ENCODE measurements at regions not wholly inside any gene's neighbourhood (a gene's known extent, or its start where the extent isn't known, plus 50 kb on each side); places are given as distances from the start of the nearest gene placed in this dataset.

DNA sequence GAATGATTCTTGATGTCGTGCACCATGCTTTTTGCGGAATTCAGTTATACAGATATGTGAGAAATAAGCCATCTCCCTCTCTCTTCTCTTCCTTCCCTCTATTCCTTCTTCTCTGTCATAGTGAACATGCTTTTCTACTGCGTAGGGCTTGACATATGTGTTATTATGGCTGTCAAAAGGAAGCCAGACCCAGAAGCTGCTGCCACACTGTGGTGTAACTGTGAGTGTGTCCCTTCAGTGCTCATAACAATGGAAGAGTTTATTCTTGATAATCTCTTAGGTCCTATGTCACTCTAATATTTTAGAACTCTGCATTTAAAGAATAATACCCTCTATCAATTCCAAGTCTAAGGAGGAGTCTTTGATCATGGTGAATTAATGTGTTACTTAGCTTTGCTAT is 208.9 kb upstream of the TMTC4 start:
- Histone ChIP-seq H3K4me3 (ENCODE audit: low read length) (no peak overlapping the region), H3K27me3 (ENCODE audit: control insufficient read depth, insufficient read depth) (no peaks in the 10 kb centered on the region), H3K9me3 (ENCODE audit: control insufficient read depth, low read length) (no peaks in the 10 kb centered on the region), H3K4me1 (ENCODE audit: control insufficient read depth, insufficient read depth, low read length) (no peaks in the 10 kb centered on the region), H3K27ac (ENCODE audit: low read length) (no peak overlapping the region)
- ATAC-seq (no peak), DNase-seq (no peak)
- WGBS = 64% methylated on average over 3 of the region's 3 CpGs
- intact Hi-C loops (cut with DNase I) = no loop called here

DNA sequence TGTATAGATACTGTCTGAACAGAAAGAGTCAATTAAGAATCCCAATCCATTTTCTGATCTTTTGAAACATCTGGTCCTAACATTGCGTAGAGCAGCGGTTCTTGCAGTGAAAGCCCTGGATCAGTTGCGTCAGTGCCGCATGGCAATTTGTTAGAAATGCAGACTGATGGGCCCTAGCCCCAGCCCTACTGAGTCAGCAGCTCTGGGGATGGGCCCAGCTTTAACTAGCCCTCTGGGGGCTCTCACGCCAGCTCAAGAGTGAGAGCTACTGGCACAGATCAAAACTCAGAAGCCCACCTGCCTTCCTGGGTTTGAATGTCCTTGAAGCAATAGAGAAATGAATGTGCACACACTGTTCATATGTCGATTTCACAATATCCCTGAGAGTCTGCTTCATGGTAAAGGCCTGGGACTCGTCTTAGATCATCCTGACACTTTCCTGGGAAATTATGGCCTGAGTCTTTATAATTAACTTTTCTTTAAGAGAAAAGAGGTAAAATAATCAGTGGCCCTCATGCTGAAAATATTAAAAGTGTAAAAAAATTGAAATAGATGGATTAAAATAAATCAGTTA is 206.8 kb upstream of the TMTC4 start:
- H3K4me1 ChIP-seq (ENCODE audit: control insufficient read depth, insufficient read depth, low read length) = no peaks in the 10 kb centered on the region
- DNase-seq (no peak), ATAC-seq (no peak)
- H3K27ac ChIP-seq (ENCODE audit: low read length) = no peak overlapping the region
- H3K9me3 ChIP-seq (ENCODE audit: control insufficient read depth, low read length) = no peaks in the 10 kb centered on the region
- H3K4me3 ChIP-seq (ENCODE audit: low read length) = no peak overlapping the region
- 85% methylated on average over 7 of the region's 7 CpGs for WGBS
- intact Hi-C loops (cut with DNase I) = no loop called here
- no peaks in the 10 kb centered on the region for H3K27me3 ChIP-seq (ENCODE audit: control insufficient read depth, insufficient read depth)

DNA sequence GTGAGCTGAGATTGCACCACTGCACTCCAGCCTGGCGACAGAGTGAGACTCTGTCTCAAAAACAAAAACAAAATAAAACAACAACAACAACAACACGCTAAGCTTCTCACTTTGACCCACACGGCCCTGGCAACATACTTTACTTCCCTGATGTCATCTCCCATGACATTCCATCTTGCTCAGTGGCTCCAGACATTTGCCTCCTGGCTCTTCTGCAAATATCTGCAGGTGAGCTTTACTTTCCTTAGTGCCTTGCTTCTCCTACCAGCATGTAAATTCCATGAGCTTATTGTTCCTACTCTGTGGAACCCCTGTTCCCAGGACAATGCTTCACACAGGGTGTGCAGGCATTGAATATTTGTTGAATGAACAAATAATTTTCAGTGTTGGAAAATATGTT is 205.6 kb upstream of the TMTC4 start:
- Histone ChIP-seq H3K4me1 (ENCODE audit: control insufficient read depth, insufficient read depth, low read length) (no peaks in the 10 kb centered on the region), H3K9me3 (ENCODE audit: control insufficient read depth, low read length) (no peaks in the 10 kb centered on the region), H3K27me3 (ENCODE audit: control insufficient read depth, insufficient read depth) (no peaks in the 10 kb centered on the region), H3K4me3 (ENCODE audit: low read length) (no peak overlapping the region), H3K27ac (ENCODE audit: low read length) (no peak overlapping the region)
- intact Hi-C loops (cut with DNase I) = no loop called here
- ATAC-seq = no peak
- no peak for DNase-seq
- 63% methylated on average over 3 of the region's 3 CpGs for WGBS

DNA sequence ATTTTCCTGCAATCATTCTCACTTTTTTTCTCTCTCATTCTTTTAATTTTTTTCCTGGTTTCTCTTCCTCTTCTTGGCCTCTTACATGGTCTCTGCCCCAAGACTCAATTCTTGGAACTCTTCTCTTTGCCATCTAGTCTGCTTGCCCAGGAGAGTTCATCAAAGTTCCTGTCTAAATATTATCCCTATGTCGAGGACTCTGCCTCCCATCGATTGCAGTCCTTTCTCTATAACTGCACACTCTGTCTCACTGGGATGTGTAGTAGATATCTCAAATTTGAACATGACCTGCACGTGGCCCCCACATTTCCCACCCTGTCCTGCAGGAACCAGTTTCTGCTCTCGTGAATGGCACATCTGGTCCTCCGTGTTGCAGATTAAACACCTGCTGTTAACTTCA is 204.7 kb upstream of the TMTC4 start:
- Histone ChIP-seq H3K9me3 (ENCODE audit: control insufficient read depth, low read length) (no peaks in the 10 kb centered on the region), H3K27me3 (ENCODE audit: control insufficient read depth, insufficient read depth) (no peaks in the 10 kb centered on the region), H3K4me3 (ENCODE audit: low read length) (no peak overlapping the region), H3K27ac (ENCODE audit: low read length) (no peak overlapping the region), H3K4me1 (ENCODE audit: control insufficient read depth, insufficient read depth, low read length) (no peaks in the 10 kb centered on the region)
- DNase-seq (no peak), ATAC-seq (no peak)
- WGBS = 79% methylated on average over 5 of the region's 5 CpGs
- intact Hi-C loops (cut with DNase I) = no loop called here

DNA sequence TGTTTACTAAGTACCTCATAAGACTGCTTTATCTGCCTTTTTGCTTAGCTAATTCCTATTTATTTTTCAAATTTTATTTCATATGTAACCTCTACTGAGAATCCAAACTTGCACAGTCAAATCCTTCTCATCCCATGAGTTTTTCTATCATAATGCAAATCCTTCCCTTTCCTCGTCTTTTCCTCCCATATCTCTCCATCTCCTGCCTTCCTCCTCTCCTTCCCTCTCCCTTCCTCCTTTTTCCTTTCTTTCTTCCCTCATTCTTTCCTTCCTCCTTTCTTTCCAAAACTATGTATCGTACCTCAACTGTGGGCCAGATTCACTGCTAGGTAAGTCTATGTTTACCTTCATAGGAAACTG is 201.4 kb upstream of the TMTC4 start:
- H3K27me3 ChIP-seq (ENCODE audit: control insufficient read depth, insufficient read depth) = no peaks in the 10 kb centered on the region
- intact Hi-C loops (cut with DNase I) = no loop called here
- WGBS = 75% methylated on average over 2 of the region's 2 CpGs
- H3K27ac ChIP-seq (ENCODE audit: low read length) = no peak overlapping the region
- no peaks in the 10 kb centered on the region for H3K4me1 ChIP-seq (ENCODE audit: control insufficient read depth, insufficient read depth, low read length)
- H3K4me3 ChIP-seq (ENCODE audit: low read length) = no peak overlapping the region
- ATAC-seq = no peak
- no peaks in the 10 kb centered on the region for H3K9me3 ChIP-seq (ENCODE audit: control insufficient read depth, low read length)
- DNase-seq = no peak

DNA sequence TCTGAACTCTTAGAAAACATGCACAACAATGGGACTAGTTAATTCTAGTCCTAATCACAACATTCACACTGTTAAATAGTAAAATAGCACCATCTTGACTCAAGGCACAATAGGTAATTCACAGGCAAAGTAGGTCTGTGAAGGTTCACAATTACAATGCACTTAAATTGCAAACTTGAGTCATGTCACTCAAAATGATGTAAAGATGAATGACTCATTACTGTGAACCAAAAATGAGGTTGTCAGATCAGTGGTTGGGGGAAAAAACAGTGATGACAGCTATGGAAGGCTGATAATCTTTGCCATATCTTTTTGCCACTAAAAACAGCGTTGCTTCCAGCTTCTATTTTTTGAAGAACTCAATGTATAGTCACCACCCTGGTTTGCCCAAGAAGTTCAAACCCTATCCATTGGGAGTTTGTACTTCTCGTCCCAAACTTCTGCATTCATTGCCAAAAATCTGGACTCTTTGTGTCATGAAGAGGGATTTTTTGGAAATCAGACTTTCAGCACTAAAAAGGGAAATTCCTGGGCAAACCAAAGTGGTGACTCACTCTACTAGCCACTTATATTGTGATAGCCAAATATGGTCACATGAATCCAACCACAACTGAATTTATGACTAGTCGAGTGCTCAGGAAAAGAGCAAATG is 200.9 kb upstream of the TMTC4 start:
- H3K27me3 ChIP-seq (ENCODE audit: control insufficient read depth, insufficient read depth) = no peaks in the 10 kb centered on the region
- H3K4me1 ChIP-seq (ENCODE audit: control insufficient read depth, insufficient read depth, low read length) = no peaks in the 10 kb centered on the region
- 41% methylated on average over 3 of the region's 3 CpGs for WGBS
- no peak overlapping the region for H3K4me3 ChIP-seq (ENCODE audit: low read length)
- ATAC-seq (no peak), DNase-seq (no peak)
- no peaks in the 10 kb centered on the region for H3K9me3 ChIP-seq (ENCODE audit: control insufficient read depth, low read length)
- intact Hi-C loops (cut with DNase I) = no loop called here
- no peak overlapping the region for H3K27ac ChIP-seq (ENCODE audit: low read length)

DNA sequence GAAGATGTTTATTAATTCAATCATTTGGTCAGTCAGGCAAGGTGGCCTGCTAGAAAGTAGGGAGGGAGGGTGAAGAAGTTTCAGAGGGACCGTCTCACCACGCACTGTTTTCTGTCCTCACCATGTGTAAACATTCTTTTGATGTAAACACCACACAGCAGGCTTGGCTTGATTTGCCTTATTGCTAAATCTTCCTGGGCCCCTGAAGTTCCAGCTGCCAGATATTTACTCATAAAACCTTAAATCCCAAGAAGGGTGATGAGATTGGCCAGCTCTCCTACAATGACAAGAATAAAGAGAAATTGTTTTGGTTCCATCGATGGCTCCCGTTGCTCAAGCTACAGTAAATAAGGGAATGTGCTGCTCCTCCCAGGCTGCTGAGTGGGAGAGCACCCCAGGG is 198.2 kb upstream of the TMTC4 start:
- intact Hi-C loops (cut with DNase I) = no loop called here
- Histone ChIP-seq H3K27me3 (ENCODE audit: control insufficient read depth, insufficient read depth) (no peaks in the 10 kb centered on the region), H3K4me1 (ENCODE audit: control insufficient read depth, insufficient read depth, low read length) (no peaks in the 10 kb centered on the region), H3K9me3 (ENCODE audit: control insufficient read depth, low read length) (no peaks in the 10 kb centered on the region), H3K27ac (ENCODE audit: low read length) (no peak overlapping the region), H3K4me3 (ENCODE audit: low read length) (no peak overlapping the region)
- 66% methylated on average over 4 of the region's 4 CpGs for WGBS
- DNase-seq (no peak), ATAC-seq (no peak)

DNA sequence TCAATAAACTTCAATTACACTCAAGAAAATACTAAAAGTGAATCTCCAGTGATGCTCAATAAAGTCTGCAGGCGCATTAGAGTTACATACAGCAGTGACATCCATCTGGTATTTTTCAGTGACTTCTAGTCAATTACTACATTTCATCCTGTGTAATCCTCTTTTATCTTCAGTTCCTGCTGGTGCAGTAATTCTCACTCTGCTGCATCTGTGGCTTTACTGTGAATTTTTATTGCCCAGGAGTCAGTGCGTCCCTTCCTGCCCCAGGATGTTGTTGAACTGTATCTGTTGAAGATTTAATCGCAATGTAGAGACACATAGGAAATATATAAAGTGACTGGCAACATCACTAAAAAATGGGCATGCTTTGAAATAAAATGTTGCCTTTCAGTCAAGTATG is 196.3 kb upstream of the TMTC4 start:
- Histone ChIP-seq H3K27ac (ENCODE audit: low read length) (no peak overlapping the region), H3K27me3 (ENCODE audit: control insufficient read depth, insufficient read depth) (no peaks in the 10 kb centered on the region), H3K4me1 (ENCODE audit: control insufficient read depth, insufficient read depth, low read length) (no peaks in the 10 kb centered on the region), H3K4me3 (ENCODE audit: low read length) (no peak overlapping the region), H3K9me3 (ENCODE audit: control insufficient read depth, low read length) (no peaks in the 10 kb centered on the region)
- no peak for DNase-seq
- ATAC-seq = no peak
- intact Hi-C loops (cut with DNase I) = no loop called here
- WGBS = 64% methylated on average over 3 of the region's 3 CpGs

DNA sequence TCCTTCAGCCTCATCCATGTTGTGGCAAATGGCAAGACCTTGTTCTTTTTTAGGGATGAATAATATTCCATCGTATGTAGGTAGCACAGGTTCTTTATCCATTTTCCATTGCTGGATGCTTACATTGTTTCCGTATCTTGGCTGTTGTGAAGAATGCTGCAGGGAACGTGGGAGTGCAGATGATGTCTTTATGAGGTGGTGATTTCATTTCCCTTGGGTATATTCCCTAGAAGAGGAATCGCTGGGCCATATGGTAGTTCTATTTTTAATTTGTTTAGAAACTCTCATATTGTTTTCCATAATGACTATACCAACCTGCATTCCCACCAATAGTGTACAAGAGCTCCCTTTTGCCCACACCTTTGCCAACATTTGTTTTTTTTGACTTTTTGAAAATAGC is 186.3 kb upstream of the TMTC4 start:
- no peaks in the 10 kb centered on the region for H3K9me3 ChIP-seq (ENCODE audit: control insufficient read depth, low read length)
- H3K4me3 ChIP-seq (ENCODE audit: low read length) = no peak overlapping the region
- H3K27me3 ChIP-seq (ENCODE audit: control insufficient read depth, insufficient read depth) = no peaks in the 10 kb centered on the region
- 61% methylated on average over 4 of the region's 4 CpGs for WGBS
- intact Hi-C loops (cut with DNase I) = no loop called here
- H3K4me1 ChIP-seq (ENCODE audit: control insufficient read depth, insufficient read depth, low read length) = no peaks in the 10 kb centered on the region
- no peak for ATAC-seq
- H3K27ac ChIP-seq (ENCODE audit: low read length) = no peak overlapping the region
- no peak for DNase-seq

DNA sequence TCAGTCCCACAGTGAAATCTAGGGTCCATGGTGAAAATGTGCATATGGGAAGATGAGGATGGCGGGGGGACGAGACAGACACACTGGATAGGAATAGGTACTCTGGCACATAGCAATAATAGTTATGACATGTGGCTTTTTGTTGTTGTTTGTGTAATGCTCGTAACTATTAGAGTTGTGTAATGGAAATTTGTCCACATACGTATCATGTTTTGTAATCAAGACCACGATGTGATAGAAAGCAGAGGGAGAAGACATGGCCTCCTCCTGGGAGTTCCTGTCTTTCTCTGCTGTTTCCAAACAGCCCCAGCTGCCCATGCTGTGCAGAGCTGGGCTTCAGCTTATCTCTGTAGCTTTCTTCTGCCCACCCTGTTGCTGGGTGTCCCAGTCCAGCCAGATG is 185.3 kb upstream of the TMTC4 start:
- H3K27me3 ChIP-seq (ENCODE audit: control insufficient read depth, insufficient read depth) = no peaks in the 10 kb centered on the region

DNA sequence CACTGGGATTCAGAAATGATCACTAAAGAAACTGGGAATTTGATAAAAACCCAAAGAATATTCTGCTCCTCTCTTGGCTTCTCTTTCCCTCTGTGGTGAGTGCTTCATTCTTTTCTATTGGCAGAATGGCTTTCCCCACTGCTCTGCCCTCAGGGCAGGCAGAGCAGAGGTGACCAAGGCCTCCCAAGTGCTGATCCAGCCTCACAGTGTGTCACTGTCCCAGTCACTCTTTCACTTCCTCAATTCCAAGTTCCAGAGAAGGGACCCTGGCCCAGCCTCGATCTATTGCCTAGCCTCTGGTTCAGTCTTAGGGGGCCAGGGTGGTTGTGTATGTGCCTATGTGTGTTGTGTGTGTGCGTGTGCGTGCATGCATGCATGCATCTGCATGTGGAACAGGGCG is 180.6 kb upstream of the TMTC4 start:
- Histone ChIP-seq H3K4me1 (ENCODE audit: control insufficient read depth, insufficient read depth, low read length) (no peaks in the 10 kb centered on the region), H3K27me3 (ENCODE audit: control insufficient read depth, insufficient read depth) (no peaks in the 10 kb centered on the region), H3K27ac (ENCODE audit: low read length) (no peak overlapping the region), H3K4me3 (ENCODE audit: low read length) (no peak overlapping the region), H3K9me3 (ENCODE audit: control insufficient read depth, low read length) (no peaks in the 10 kb centered on the region)
- DNase-seq (no peak), ATAC-seq (no peak)
- intact Hi-C loops (cut with DNase I) = no loop called here
- 83% methylated on average over 4 of the region's 4 CpGs for WGBS

More for the DNA sequence above, 185.3 kb upstream of the TMTC4 start:
- ATAC-seq = no peak
- no peaks in the 10 kb centered on the region for H3K9me3 ChIP-seq (ENCODE audit: control insufficient read depth, low read length)
- H3K4me3 ChIP-seq (ENCODE audit: low read length) = no peak overlapping the region
- 78% methylated on average over 5 of the region's 5 CpGs for WGBS
- intact Hi-C loops (cut with DNase I) = no loop called here
- no peaks in the 10 kb centered on the region for H3K4me1 ChIP-seq (ENCODE audit: control insufficient read depth, insufficient read depth, low read length)
- DNase-seq = no peak
- H3K27ac ChIP-seq (ENCODE audit: low read length) = no peak overlapping the region

DNA sequence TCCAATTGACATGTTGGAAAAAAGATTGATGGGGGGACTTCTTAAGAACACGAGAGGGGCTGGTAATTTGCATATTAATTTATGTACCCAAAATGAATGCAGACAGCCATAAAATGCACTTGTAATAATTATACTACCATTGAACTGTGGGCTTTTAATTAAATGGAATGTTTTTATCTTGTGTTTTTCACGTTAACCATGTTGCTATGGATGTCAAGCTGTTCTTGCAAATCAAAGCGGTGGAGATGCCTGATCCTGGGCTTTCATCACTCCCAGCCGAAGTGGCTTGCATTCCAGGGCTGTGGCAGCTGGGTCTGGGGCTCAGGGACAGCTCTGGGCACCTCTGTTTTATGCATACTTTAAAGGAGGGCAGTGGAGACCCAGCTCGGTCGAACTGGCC is 179.4 kb upstream of the TMTC4 start:
- ATAC-seq (peak in 1 of 2 donors; percentile 51), DNase-seq (no peak)
- H3K27ac ChIP-seq (ENCODE audit: low read length) = no peak overlapping the region
- WGBS = 24% methylated on average over 6 of the region's 6 CpGs
- no peaks in the 10 kb centered on the region for H3K9me3 ChIP-seq (ENCODE audit: control insufficient read depth, low read length)
- H3K27me3 ChIP-seq (ENCODE audit: control insufficient read depth, insufficient read depth) = no peaks in the 10 kb centered on the region
- H3K4me1 ChIP-seq (ENCODE audit: control insufficient read depth, insufficient read depth, low read length) = no peaks in the 10 kb centered on the region
- no peak overlapping the region for H3K4me3 ChIP-seq (ENCODE audit: low read length)
- intact Hi-C loops (cut with DNase I) = no loop called here

All from right cardiac atrium (tissue), 5 donors.